IMR-90 (cell line): ENCODE measurements at regions not wholly inside any gene's neighbourhood (a gene's known extent, or its start where the extent isn't known, plus 50 kb on each side); places are given as distances from the start of the nearest gene placed in this dataset.

Source experiments
- ATAC-seq: fragments of 200-7000 bp; cut with Tn5 transposase; 2 replicates; pipeline ENCODE4 v1.9.1; 2020; ENCODE audit warnings: low read depth, mild to moderate bottlenecking, moderate library complexity
- BruUV-seq: library from RNA; stranded (reverse); fragments of 400-500 nt; replicated peaks from 2 replicates; lab custom pipeline; 2021; lab: Mats Ljungman, UMichigan
- CTCF ChIA-PET: fragments of 300-600 bp; formaldehyde crosslinking; extraction: SDS; loops from one replicate; lab custom pipeline; 2021; ENCODE audit warnings: antibody characterized with exemption; lab: Yijun Ruan, JAX
- POLR2A ChIA-PET: fragments of 300-600 bp; sonication (Branson Sonifier 250); formaldehyde crosslinking; loops from one replicate; lab custom pipeline; 2022; ENCODE audit warnings: antibody characterized with exemption; ENCODE audit not compliant: unreplicated experiment; lab: Charles Lee
- DNase-seq: peaks from one replicate; pipeline ENCODE4 v3.0.0; 2013
- H2AFZ ChIP-seq: replicated peaks from 2 replicates; pipeline ENCODE3; 2013; ENCODE audit warnings: low read length, mild to moderate bottlenecking; ENCODE audit not compliant: poor library complexity
- H2AK5ac ChIP-seq: 2 replicates; pipeline ENCODE4 v1.6.1; 2013; ENCODE audit warnings: low read depth, low read length, inconsistent platforms
- H2AK9ac ChIP-seq: replicated peaks from 2 replicates; pipeline ENCODE3; 2013; ENCODE audit warnings: mild to moderate bottlenecking, low read depth, low read length, moderate library complexity; ENCODE audit not compliant: poor library complexity
- H2BK120ac ChIP-seq: 2 replicates; pipeline ENCODE4 v1.6.1; 2013; ENCODE audit warnings: low read depth, low read length, inconsistent platforms
- H2BK15ac ChIP-seq: 3 replicates; pipeline ENCODE4 v1.6.1; 2013; ENCODE audit warnings: low read depth, low read length, inconsistent platforms
- H2BK20ac ChIP-seq: 2 replicates; pipeline ENCODE4 v1.6.1; 2013; ENCODE audit warnings: low read depth, mild to moderate bottlenecking, inconsistent platforms, low read length, moderate library complexity
- H2BK5ac ChIP-seq: 2 replicates; pipeline ENCODE4 v1.6.1; 2013; ENCODE audit warnings: mild to moderate bottlenecking, low read depth, low read length, inconsistent platforms; ENCODE audit not compliant: poor library complexity, severe bottlenecking
- H3K14ac ChIP-seq: replicated peaks from 2 replicates; pipeline ENCODE4 v1.6.1; 2013; ENCODE audit warnings: low read depth, low read length, inconsistent platforms
- H3K18ac ChIP-seq: 2 replicates; pipeline ENCODE4 v1.6.1; 2013; ENCODE audit warnings: low read depth, low read length, control low read depth
- H3K23ac ChIP-seq: 2 replicates; pipeline ENCODE4 v1.6.1; 2013; ENCODE audit warnings: low read depth, low read length, inconsistent platforms
- H3K27ac ChIP-seq: 2 replicates; pipeline ENCODE4 v1.5.1; 2013; ENCODE audit warnings: mild to moderate bottlenecking, control low read depth, low read length; ENCODE audit not compliant: insufficient read depth
- H3K27me3 ChIP-seq: 2 replicates; pipeline ENCODE4 v1.6.1; 2013; ENCODE audit warnings: low read length; ENCODE audit not compliant: control insufficient read depth, insufficient read depth
- H3K36me3 ChIP-seq: 2 replicates; pipeline ENCODE4 v1.6.1; 2013; ENCODE audit warnings: low read length, mixed read lengths; ENCODE audit not compliant: control insufficient read depth, insufficient read depth
- H3K4ac ChIP-seq: 2 replicates; pipeline ENCODE4 v1.6.1; 2013; ENCODE audit warnings: low read depth, low read length, inconsistent platforms
- H3K4me1 ChIP-seq: 2 replicates; pipeline ENCODE4 v1.6.1; 2013; ENCODE audit warnings: low read length, mixed read lengths; ENCODE audit not compliant: control insufficient read depth, insufficient read depth
- H3K4me2 ChIP-seq: 2 replicates; pipeline ENCODE4 v1.6.1; 2013; ENCODE audit warnings: low read depth, mild to moderate bottlenecking, control low read depth, low read length, moderate library complexity
- H3K4me3 ChIP-seq: 2 replicates; pipeline ENCODE4 v1.5.1; 2013; ENCODE audit warnings: low read depth, mild to moderate bottlenecking, control low read depth, low read length, moderate library complexity; ENCODE audit not compliant: insufficient read depth
- H3K56ac ChIP-seq: 2 replicates; pipeline ENCODE4 v1.6.1; 2013; ENCODE audit warnings: low read length, inconsistent platforms; ENCODE audit not compliant: insufficient read depth; ENCODE audit errors: extremely low read depth
- H3K79me1 ChIP-seq, 2 experiments: 2 replicates each; pipeline ENCODE4 v1.6.1; 2013; ENCODE audit warnings: low read length in 2 of 2, inconsistent platforms in 1 of 2, low read depth in 1 of 2
- H3K9ac ChIP-seq: 2 replicates; pipeline ENCODE4 v1.6.1; 2013; ENCODE audit warnings: low read depth, low read length, control low read depth
- H3K9me1 ChIP-seq: 2 replicates; pipeline ENCODE4 v1.6.1; 2013; ENCODE audit warnings: low read length, inconsistent platforms; ENCODE audit not compliant: insufficient read depth
- H3K9me3 ChIP-seq: 2 replicates; pipeline ENCODE4 v1.6.1; 2013; ENCODE audit warnings: low read length; ENCODE audit not compliant: control insufficient read depth, insufficient read depth
- H4K20me1 ChIP-seq: 2 replicates; pipeline ENCODE4 v1.6.1; 2013; ENCODE audit warnings: low read length, inconsistent platforms; ENCODE audit not compliant: insufficient read depth
- H4K5ac ChIP-seq: 2 replicates; pipeline ENCODE4 v1.6.1; 2013; ENCODE audit warnings: mild to moderate bottlenecking, low read depth, low read length, control low read depth
- H4K8ac ChIP-seq, 2 experiments: 2 replicates each; pipeline ENCODE4 v1.6.1; 2013; ENCODE audit warnings: low read depth in 2 of 2, low read length in 2 of 2, control low read depth in 1 of 2, inconsistent platforms in 1 of 2
- H4K91ac ChIP-seq: 2 replicates; pipeline ENCODE4 v1.6.1; 2013; ENCODE audit warnings: low read depth, low read length, inconsistent platforms; ENCODE audit not compliant: insufficient read depth
- BHLHE40 ChIP-seq: fragments of 150-350 bp; IDR thresholded peaks from 2 replicates; pipeline ENCODE4 v1.6.1; 2016; ENCODE audit warnings: mild to moderate bottlenecking, low read depth, low read length
- CEBPB ChIP-seq: IDR thresholded peaks from 2 replicates; pipeline ENCODE4 v1.6.1; 2012; ENCODE audit warnings: low read depth, low read length, improper control_type of control experiment
- CHD1 ChIP-seq: IDR thresholded peaks from 2 replicates; pipeline ENCODE4 v1.6.1; 2012; ENCODE audit warnings: low read depth, low read length, improper control_type of control experiment
- CTCF ChIP-seq: conservative IDR thresholded peaks from 2 replicates; pipeline ENCODE4 v1.5.1; 2012; ENCODE audit warnings: mild to moderate bottlenecking, low read depth, low read length, improper control_type of control experiment
- ELK1 ChIP-seq: fragments of 150-350 bp; IDR thresholded peaks from 2 replicates; pipeline ENCODE4 v1.6.1; 2016; ENCODE audit warnings: low read depth, mild to moderate bottlenecking, low read length, moderate library complexity, borderline replicate concordance
- FOS ChIP-seq: fragments of 150-350 bp; IDR thresholded peaks from 2 replicates; pipeline ENCODE4 v1.6.1; 2016; ENCODE audit warnings: low read depth, low read length
- MAFK ChIP-seq: IDR thresholded peaks from 2 replicates; pipeline ENCODE4 v1.6.1; 2012; ENCODE audit warnings: low read depth, low read length, improper control_type of control experiment
- MAZ ChIP-seq: IDR thresholded peaks from 2 replicates; pipeline ENCODE4 v1.6.1; 2012; ENCODE audit warnings: low read depth, mild to moderate bottlenecking, low read length, improper control_type of control experiment, moderate library complexity, borderline replicate concordance
- MXI1 ChIP-seq: IDR thresholded peaks from 2 replicates; pipeline ENCODE4 v1.6.1; 2012; ENCODE audit warnings: low read depth, mild to moderate bottlenecking, low read length, moderate library complexity, borderline replicate concordance
- POLR2A ChIP-seq: IDR thresholded peaks from 2 replicates; pipeline ENCODE4 v1.6.1; 2012; ENCODE audit warnings: mild to moderate bottlenecking, low read depth, low read length
- RAD21 ChIP-seq: IDR thresholded peaks from 2 replicates; pipeline ENCODE4 v1.6.1; 2012; ENCODE audit warnings: low read length, improper control_type of control experiment
- RCOR1 ChIP-seq: IDR thresholded peaks from 2 replicates; pipeline ENCODE4 v1.6.1; 2012; ENCODE audit warnings: mild to moderate bottlenecking, low read length, improper control_type of control experiment; ENCODE audit not compliant: insufficient replicate concordance
- RFX5 ChIP-seq: IDR thresholded peaks from 2 replicates; pipeline ENCODE4 v1.8.0; 2012; ENCODE audit warnings: low read depth, mild to moderate bottlenecking, low read length, moderate library complexity
- SMC3 ChIP-seq: fragments of 150-350 bp; IDR thresholded peaks from 2 replicates; pipeline ENCODE4 v1.6.1; 2016; ENCODE audit warnings: low read depth, mild to moderate bottlenecking, antibody characterized with exemption, low read length, moderate library complexity
- USF2 ChIP-seq: fragments of 150-350 bp; IDR thresholded peaks from 2 replicates; pipeline ENCODE4 v1.6.1; 2017; ENCODE audit warnings: mild to moderate bottlenecking, antibody characterized with exemption, low read length, low read depth
- WGBS, 2 experiments: methylation state at CpG; one replicate each; pipeline versions ENCODE4 v1.1.5 to v1.1.7; 2013; ENCODE audit warnings: missing lambda C conversion rate in 2 of 2; ENCODE audit not compliant: insufficient read length in 1 of 2; ENCODE audit errors: extremely low coverage in 2 of 2; 5-methylcytosine and 5-hydroxymethylcytosine counted together
- dilution Hi-C: fragments of 300-500 bp; cut with HindIII; formaldehyde crosslinking; loops from one replicate; pipeline ENCODE4 v1.14.3; 2018; ENCODE audit warnings: low sequenced_read_pairs; ENCODE audit not compliant: unreplicated experiment
- in situ Hi-C: fragments of 300-500 bp; cut with MboI; formaldehyde crosslinking; loops from 3 replicates; pipeline ENCODE4 v1.14.3; 2019; ENCODE audit warnings: low sequenced_read_pairs, inconsistent platforms, mixed read lengths
- intact Hi-C: fragments of 100-400 bp; cut with micrococcal nuclease; formaldehyde crosslinking; loops from 2 replicates; pipeline ENCODE4 v1.10.0; 2022

- intact Hi-C loops (no loop called here), in situ Hi-C loops (no loop called here), dilution Hi-C loops (no loop called here)
- H2AFZ ChIP-seq = peak overlapping the region; percentile 77
- peaks cover 6% of the 10 kb centered on the region for H3K4me1 ChIP-seq
- no peaks in the 10 kb centered on the region for H4K20me1 ChIP-seq
- ChIA-PET POLR2A (no interaction called here), CTCF (no interaction called here)
- peak overlapping the region; percentile 74; the same call in 2 of the 3 replicates for H2BK15ac ChIP-seq
- H3K9ac ChIP-seq = no peak overlapping the region
- WGBS, 2 experiments = no CpG with 5 or more reads among the region's 4 CpGs
- no peaks in the 10 kb centered on the region for H3K27me3 ChIP-seq
- no peaks in the 10 kb centered on the region for H3K79me1 ChIP-seq
- DNase-seq = peak; percentile 90
- no peak overlapping the region for H4K91ac ChIP-seq
- H4K8ac ChIP-seq = peak overlapping the region in 1 of 2 experiments; percentile 47; a peak in 1 of 4 replicates
- H2BK20ac ChIP-seq = peak overlapping the region; percentile 71
- no peak overlapping the region for H2AK9ac ChIP-seq
- H4K5ac ChIP-seq = peak overlapping the region; percentile 67; the same call in 1 of the 2 replicates
- H3K23ac ChIP-seq = no peak overlapping the region
- peaks cover 4% of the 10 kb centered on the region for H3K9me3 ChIP-seq
- peak overlapping the region; percentile 34; the same call in 1 of the 2 replicates for H3K14ac ChIP-seq
- peak; percentile 85 for ATAC-seq
- peak overlapping the region; percentile 50; the same call in 1 of the 2 replicates for H2AK5ac ChIP-seq
- BruUV-seq = no TSS peak
- no peaks in the 10 kb centered on the region for H3K36me3 ChIP-seq
- H3K18ac ChIP-seq = 0 out of 2 replicates have a peak overlapping the region, but pooled peaks have one; percentile 58
- H2BK120ac ChIP-seq = peak overlapping the region; percentile 69; the same call in 1 of the 2 replicates
- peak overlapping the region; percentile 67 for H2BK5ac ChIP-seq
- peak overlapping the region; percentile 56 for H3K4ac ChIP-seq
- H3K4me3 ChIP-seq = no peak overlapping the region
- H3K27ac ChIP-seq = 0 out of 2 replicates have a peak overlapping the region, but pooled peaks have one; percentile 56
- no peak overlapping the region for H3K56ac ChIP-seq
- H3K4me2 ChIP-seq = no peak overlapping the region
- peaks cover 5% of the 10 kb centered on the region for H3K9me1 ChIP-seq
- TF ChIP-seq MAFK (peak; percentile 21; the same call in 1 of the 2 replicates), FOS (peak; percentile 5; the same call in 1 of the 2 replicates), POLR2A (no peak), MAZ (no peak), ELK1 (no peak), MXI1 (no peak), RCOR1 (no peak), CEBPB (peak; percentile 8; the same call in 1 of the 2 replicates), CHD1 (no peak), USF2 (peak; percentile 66), RAD21 (no peak), SMC3 (no peak), BHLHE40 (peak; percentile 37; the same call in 1 of the 2 replicates), CTCF (no peak), RFX5 (no peak)
Observed at GRCh38 chr14:53391631-53392285, 238.6 kb upstream of the DDHD1 start.
